ENCODE measurements at regions not wholly inside any gene's neighbourhood (a gene's known extent, or its start where the extent isn't known, plus 50 kb on each side); places are given as distances from the start of the nearest gene placed in this dataset.

DNA sequence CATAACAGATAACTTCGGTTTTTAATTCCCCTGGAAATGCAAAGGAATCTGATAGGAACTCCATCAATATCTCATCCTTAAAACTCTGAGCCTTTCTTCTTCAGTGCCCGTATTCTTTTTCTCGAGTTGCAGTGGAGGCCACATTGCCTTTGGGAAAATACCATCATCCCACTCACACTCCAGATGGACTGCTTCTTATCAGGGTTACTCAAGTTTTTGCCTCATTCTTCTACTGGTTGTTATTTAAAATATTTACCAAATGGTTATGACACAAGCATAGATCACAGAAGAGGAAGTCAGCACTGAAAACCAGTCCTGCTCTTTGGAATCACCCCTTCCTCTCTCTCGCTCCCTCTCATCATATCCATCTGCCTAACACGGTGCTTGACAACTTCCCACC, 1020.5 kb upstream of the SLC10A2 start:
- no peak for TF ChIP-seq POLR2A (IDR thresholded peaks at IDR 0.05)
- TF ChIP-seq, protein P1, sequence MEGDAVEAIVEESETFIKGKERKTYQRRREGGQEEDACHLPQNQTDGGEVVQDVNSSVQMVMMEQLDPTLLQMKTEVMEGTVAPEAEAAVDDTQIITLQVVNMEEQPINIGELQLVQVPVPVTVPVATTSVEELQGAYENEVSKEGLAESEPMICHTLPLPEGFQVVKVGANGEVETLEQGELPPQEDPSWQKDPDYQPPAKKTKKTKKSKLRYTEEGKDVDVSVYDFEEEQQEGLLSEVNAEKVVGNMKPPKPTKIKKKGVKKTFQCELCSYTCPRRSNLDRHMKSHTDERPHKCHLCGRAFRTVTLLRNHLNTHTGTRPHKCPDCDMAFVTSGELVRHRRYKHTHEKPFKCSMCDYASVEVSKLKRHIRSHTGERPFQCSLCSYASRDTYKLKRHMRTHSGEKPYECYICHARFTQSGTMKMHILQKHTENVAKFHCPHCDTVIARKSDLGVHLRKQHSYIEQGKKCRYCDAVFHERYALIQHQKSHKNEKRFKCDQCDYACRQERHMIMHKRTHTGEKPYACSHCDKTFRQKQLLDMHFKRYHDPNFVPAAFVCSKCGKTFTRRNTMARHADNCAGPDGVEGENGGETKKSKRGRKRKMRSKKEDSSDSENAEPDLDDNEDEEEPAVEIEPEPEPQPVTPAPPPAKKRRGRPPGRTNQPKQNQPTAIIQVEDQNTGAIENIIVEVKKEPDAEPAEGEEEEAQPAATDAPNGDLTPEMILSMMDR (IDR thresholded peaks at IDR 0.05), result no peak

Data from thyroid gland (tissue), 4 donors.